Sigmoid colon (tissue), 3 donors: ENCODE measurements at regions not wholly inside any gene's neighbourhood (a gene's known extent, or its start where the extent isn't known, plus 50 kb on each side); places are given as distances from the start of the nearest gene placed in this dataset.
"Not testable (repeated sequence)": the region's sequence is repeated elsewhere in the genome, so short reads cannot be mapped to it uniquely, and the experiment has no call there.

Experiments
- CTCF ChIP-seq, 4 experiments: fragments of 450-650 bp in 3 of 4; fragments of 200-600 bp in 1 of 4; IDR thresholded peaks; one replicate each; pipeline ENCODE4 v1.5.1; 2016 to 2019; ENCODE audit warnings: antibody characterized with exemption in 4 of 4, mild to moderate bottlenecking in 3 of 4, moderate library complexity in 2 of 4
- POLR2A ChIP-seq, 2 donors: fragments of 450-650 bp; IDR thresholded peaks; one replicate each; pipeline ENCODE4 v1.6.1; 2016; ENCODE audit warnings: antibody characterized with exemption in 2 of 2, mild to moderate bottlenecking in 2 of 2, moderate library complexity in 2 of 2

DNA sequence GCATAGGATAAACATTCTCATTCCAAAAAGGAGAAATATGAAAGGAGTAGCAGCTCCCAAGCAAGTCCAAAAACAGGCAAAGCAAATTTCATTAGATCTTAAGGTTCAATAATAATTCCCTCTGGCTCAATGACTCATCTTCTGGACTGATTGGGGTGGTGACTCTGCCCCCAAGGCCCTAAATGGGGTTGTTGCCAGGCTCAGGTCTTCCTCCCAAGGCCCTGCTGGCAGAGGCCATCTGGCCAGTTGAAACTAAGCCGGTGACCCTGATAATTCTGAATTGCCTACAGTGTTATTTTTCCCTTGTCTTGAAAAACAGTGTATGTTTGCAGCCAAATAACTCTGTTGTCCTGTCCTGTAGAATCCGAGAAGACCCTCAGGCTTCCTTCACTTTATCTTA is 484.7 kb upstream of the ZNF337 start:
- TF ChIP-seq CTCF, POLR2A (IDR thresholded peaks at IDR 0.05): not testable (repeated sequence)
